C4-2B (cell line): ENCODE measurements at regions not wholly inside any gene's neighbourhood (a gene's known extent, or its start where the extent isn't known, plus 50 kb on each side); places are given as distances from the start of the nearest gene placed in this dataset.

Source experiments
- ZFX ChIP-seq: fragments of 450-650 bp; IDR thresholded peaks from 2 replicates; pipeline ENCODE4 v1.6.1; 2017
- TF ChIP-seq, protein P1 (sequence below): fragments of 450-650 bp; conservative IDR thresholded peaks from 2 replicates; pipeline ENCODE4 v1.5.1; 2017; ENCODE audit warnings: mild to moderate bottlenecking

- TF ChIP-seq, protein P1, sequence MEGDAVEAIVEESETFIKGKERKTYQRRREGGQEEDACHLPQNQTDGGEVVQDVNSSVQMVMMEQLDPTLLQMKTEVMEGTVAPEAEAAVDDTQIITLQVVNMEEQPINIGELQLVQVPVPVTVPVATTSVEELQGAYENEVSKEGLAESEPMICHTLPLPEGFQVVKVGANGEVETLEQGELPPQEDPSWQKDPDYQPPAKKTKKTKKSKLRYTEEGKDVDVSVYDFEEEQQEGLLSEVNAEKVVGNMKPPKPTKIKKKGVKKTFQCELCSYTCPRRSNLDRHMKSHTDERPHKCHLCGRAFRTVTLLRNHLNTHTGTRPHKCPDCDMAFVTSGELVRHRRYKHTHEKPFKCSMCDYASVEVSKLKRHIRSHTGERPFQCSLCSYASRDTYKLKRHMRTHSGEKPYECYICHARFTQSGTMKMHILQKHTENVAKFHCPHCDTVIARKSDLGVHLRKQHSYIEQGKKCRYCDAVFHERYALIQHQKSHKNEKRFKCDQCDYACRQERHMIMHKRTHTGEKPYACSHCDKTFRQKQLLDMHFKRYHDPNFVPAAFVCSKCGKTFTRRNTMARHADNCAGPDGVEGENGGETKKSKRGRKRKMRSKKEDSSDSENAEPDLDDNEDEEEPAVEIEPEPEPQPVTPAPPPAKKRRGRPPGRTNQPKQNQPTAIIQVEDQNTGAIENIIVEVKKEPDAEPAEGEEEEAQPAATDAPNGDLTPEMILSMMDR, result 0 out of 2 replicates have a peak, but pooled peaks have one; percentile 7
- no peak for TF ChIP-seq ZFX
These were observed 237.3 kb upstream of the SP8 start for GRCh38 chr7:21023841-21024484.
